ENCODE measurements at regions not wholly inside any gene's neighbourhood (a gene's known extent, or its start where the extent isn't known, plus 50 kb on each side); places are given as distances from the start of the nearest gene placed in this dataset.

DNA sequence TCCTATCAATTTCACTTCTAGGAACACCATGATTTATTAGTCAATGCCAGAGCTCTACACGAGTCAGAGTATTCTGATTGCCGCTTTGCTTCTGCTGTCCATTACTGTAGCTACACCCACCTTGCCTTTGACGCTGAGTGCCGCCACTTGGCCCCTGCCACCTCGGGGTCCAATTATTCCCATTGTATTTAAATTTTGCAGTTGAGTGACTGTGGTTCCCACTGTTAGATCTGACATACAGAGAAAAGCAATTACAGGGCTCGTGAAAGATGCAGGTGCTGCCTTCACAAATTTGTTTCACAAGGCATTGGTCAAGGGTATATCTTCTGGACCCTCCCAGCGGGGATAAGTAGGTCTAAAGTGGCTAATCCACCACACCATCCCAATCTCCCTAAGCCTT is 428.9 kb downstream of the SIPA1L2 start:
- no peak for TF ChIP-seq CTCF (IDR thresholded peaks at IDR 0.05; ENCODE audit: low read depth, low read length)
- H3K27ac ChIP-seq = no peak overlapping the region

GRCh38 chr1:232196042-232196441 is 433.9 kb downstream of the SIPA1L2 start:
- no peaks in the 10 kb centered on the region for H3K36me3 ChIP-seq
- no peak overlapping the region for H3K27ac ChIP-seq
- no peaks in the 10 kb centered on the region for H3K9me3 ChIP-seq (ENCODE audit: low read depth)
- H3K4me1 ChIP-seq (ENCODE audit: low read depth) = no peaks in the 10 kb centered on the region
- TF ChIP-seq CTCF (IDR thresholded peaks at IDR 0.05; ENCODE audit: low read depth, low read length) = no peak
- H3K27me3 ChIP-seq = no peaks in the 10 kb centered on the region
- H3K4me3 ChIP-seq = no peak overlapping the region
- DNase-seq (ENCODE audit: low read depth in 1 of 2, low spot score in 1 of 2) = no peak

More for the DNA sequence above, 428.9 kb downstream of the SIPA1L2 start:
- H3K4me1 ChIP-seq (ENCODE audit: low read depth) = no peaks in the 10 kb centered on the region
- no peaks in the 10 kb centered on the region for H3K9me3 ChIP-seq (ENCODE audit: low read depth)
- DNase-seq (ENCODE audit: low read depth in 1 of 2, low spot score in 1 of 2) = no peak
- no peak overlapping the region for H3K4me3 ChIP-seq
- H3K36me3 ChIP-seq = no peaks in the 10 kb centered on the region
- H3K27me3 ChIP-seq = no peaks in the 10 kb centered on the region

DNA sequence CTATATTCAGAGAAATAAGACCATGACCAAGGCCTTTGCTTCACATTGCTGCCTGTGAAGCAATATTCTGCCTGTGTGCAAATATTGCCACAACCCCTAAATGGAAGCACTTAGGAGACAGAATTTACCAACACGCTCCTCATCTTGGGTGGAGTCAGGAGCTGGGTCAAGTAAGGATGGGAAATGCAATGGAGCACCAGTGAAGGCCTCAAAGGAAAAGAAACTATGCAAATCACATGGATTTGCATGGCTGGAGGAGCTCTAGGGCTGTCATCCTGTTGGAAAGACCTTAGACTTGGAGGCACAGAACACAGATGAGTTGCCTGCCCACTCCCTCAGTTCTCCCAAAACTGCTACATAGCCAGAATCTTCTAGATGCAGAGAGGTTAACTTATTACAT is 435.5 kb downstream of the SIPA1L2 start:
- H3K27me3 ChIP-seq = no peaks in the 10 kb centered on the region
- H3K9me3 ChIP-seq (ENCODE audit: low read depth) = no peaks in the 10 kb centered on the region
- no peaks in the 10 kb centered on the region for H3K4me1 ChIP-seq (ENCODE audit: low read depth)
- no peak overlapping the region for H3K27ac ChIP-seq
- DNase-seq (ENCODE audit: low read depth in 1 of 2, low spot score in 1 of 2) = no peak
- TF ChIP-seq CTCF (IDR thresholded peaks at IDR 0.05; ENCODE audit: low read depth, low read length) = no peak
- H3K4me3 ChIP-seq = no peak overlapping the region
- no peaks in the 10 kb centered on the region for H3K36me3 ChIP-seq

DNA sequence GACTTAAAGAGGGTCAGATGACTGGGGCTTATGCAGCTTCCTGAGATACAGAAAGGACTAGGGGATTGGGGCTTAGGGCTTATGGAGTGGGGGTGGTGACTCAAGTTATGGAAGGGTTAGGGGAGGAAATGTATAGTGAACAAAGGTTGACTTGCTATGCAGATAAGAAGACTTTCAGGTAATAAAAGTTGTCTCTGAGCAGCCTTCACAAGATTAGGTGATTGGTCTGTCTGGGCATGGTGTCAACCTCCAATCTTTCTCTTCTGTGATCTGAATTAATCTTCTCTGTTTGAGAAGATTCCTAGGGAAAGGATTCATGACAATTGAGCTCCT is 436.5 kb downstream of the SIPA1L2 start:
- Histone ChIP-seq H3K36me3 (no peaks in the 10 kb centered on the region), H3K9me3 (ENCODE audit: low read depth) (no peaks in the 10 kb centered on the region), H3K4me1 (ENCODE audit: low read depth) (no peaks in the 10 kb centered on the region), H3K27me3 (no peaks in the 10 kb centered on the region), H3K4me3 (no peak overlapping the region), H3K27ac (no peak overlapping the region)
- no peak for TF ChIP-seq CTCF (IDR thresholded peaks at IDR 0.05; ENCODE audit: low read depth, low read length)
- no peak for DNase-seq (ENCODE audit: low read depth in 1 of 2, low spot score in 1 of 2)

DNA sequence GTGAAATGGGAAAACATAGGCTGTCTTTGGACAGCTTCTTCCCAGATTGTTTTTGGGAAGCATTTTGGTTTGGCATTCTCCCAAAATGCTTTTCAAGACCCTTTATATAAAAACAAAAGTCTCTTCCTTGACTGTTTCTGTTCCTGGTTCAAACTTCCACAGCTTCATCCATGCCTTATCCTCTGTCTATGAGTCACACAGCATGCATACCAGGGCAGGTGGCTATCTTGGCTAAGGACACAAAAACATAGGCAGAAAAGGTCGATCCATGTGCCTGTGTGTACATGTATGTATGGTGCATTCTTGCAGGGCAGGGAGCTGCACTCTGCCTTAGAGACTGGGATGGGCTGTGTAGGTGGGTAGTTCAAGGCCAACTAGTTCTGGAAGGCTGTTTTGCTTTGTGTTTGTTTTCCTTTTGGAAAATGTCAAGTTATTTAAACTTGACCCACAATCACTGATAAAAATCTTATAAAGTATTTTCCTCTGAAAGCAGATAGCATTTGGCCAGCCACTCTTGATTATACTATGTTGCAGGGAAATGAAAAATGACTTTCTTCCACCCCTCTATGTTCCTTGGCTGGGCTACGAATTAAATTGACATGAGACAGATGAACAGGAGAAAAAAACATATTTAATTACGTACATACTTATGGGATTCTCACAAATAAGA is 437.0 kb downstream of the SIPA1L2 start:
- no peak overlapping the region for H3K27ac ChIP-seq
- H3K9me3 ChIP-seq (ENCODE audit: low read depth) = no peaks in the 10 kb centered on the region
- H3K36me3 ChIP-seq = no peaks in the 10 kb centered on the region
- DNase-seq (ENCODE audit: low read depth in 1 of 2, low spot score in 1 of 2) = peak in 1 of 2 donors; percentile 5
- H3K4me1 ChIP-seq (ENCODE audit: low read depth) = no peaks in the 10 kb centered on the region
- TF ChIP-seq CTCF (IDR thresholded peaks at IDR 0.05; ENCODE audit: low read depth, low read length) = no peak
- no peak overlapping the region for H3K4me3 ChIP-seq
- H3K27me3 ChIP-seq = no peaks in the 10 kb centered on the region

DNA sequence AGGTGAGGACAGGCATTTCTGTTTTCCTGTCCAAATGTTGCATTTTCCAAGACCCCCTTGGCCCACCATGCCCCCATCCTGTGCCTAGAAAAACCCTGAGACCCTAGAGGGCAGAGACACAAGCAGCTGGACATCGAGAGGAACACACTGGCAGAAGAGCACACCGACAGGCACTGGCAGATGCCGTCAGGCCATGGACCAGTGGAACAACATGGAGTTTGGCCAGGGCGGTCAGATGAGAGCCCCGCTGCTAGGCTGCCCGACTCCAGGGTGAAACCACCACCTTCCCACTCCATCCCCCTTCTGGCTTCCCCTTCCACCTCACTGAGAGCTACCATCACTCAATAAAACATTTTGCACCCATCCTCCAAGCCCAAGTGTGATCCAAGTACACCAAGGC is 438.4 kb downstream of the SIPA1L2 start:
- Histone ChIP-seq H3K36me3 (no peaks in the 10 kb centered on the region), H3K27ac (no peak overlapping the region), H3K4me3 (no peak overlapping the region), H3K4me1 (ENCODE audit: low read depth) (no peaks in the 10 kb centered on the region), H3K27me3 (no peaks in the 10 kb centered on the region), H3K9me3 (ENCODE audit: low read depth) (no peaks in the 10 kb centered on the region)
- TF ChIP-seq CTCF (IDR thresholded peaks at IDR 0.05; ENCODE audit: low read depth, low read length) = no peak
- DNase-seq (ENCODE audit: low read depth in 1 of 2, low spot score in 1 of 2) = no peak

Measured in cardiac muscle cell (in vitro differentiated cells and primary cell).